Astrocyte (in vitro differentiated cells and primary cell): ENCODE measurements at regions not wholly inside any gene's neighbourhood (a gene's known extent, or its start where the extent isn't known, plus 50 kb on each side); places are given as distances from the start of the nearest gene placed in this dataset.

Experiments
- EZH2 ChIP-seq: IDR thresholded peaks from 2 replicates; pipeline ENCODE4 v1.6.1; 2012; ENCODE audit warnings: mild to moderate bottlenecking, low read length, inconsistent platforms; ENCODE audit not compliant: insufficient read depth
- TF ChIP-seq, protein P1 (sequence below): IDR thresholded peaks from 2 replicates; pipeline ENCODE4 v1.5.1; 2011; ENCODE audit warnings: low read depth, mild to moderate bottlenecking, inconsistent platforms, low read length, moderate library complexity; ENCODE audit not compliant: insufficient read depth

DNA sequence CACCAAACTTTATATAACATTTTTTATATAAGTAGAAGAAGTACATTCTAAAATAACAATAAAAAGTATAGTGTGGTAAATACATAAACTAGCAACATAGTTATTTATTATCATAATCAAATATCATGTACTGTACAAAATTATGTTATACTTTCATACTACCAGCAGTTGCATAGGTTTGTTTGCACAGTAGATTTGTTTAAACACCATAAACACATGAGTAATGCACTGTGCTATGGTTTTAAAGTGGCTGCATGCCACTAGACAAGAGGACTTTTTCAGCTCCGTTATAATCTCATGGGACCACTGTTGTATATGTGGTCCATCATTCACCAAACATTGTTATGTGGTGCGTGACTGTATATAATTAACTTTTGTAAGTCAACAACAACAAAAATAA, 137.6 kb downstream of the DRD1 start:
- TF ChIP-seq, protein P1, sequence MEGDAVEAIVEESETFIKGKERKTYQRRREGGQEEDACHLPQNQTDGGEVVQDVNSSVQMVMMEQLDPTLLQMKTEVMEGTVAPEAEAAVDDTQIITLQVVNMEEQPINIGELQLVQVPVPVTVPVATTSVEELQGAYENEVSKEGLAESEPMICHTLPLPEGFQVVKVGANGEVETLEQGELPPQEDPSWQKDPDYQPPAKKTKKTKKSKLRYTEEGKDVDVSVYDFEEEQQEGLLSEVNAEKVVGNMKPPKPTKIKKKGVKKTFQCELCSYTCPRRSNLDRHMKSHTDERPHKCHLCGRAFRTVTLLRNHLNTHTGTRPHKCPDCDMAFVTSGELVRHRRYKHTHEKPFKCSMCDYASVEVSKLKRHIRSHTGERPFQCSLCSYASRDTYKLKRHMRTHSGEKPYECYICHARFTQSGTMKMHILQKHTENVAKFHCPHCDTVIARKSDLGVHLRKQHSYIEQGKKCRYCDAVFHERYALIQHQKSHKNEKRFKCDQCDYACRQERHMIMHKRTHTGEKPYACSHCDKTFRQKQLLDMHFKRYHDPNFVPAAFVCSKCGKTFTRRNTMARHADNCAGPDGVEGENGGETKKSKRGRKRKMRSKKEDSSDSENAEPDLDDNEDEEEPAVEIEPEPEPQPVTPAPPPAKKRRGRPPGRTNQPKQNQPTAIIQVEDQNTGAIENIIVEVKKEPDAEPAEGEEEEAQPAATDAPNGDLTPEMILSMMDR: no peak
- TF ChIP-seq EZH2: no peak
